Activated CD4-positive, alpha-beta T cell treated with anti-CD3 and anti-CD28 coated beads, Interleukin-10, Interleukin-2, amounts not matched to agents 100 ng/mL and 50 ng/mL, durations not matched to agents 16 hours and 8 hours (primary cell): ENCODE measurements at regions not wholly inside any gene's neighbourhood (a gene's known extent, or its start where the extent isn't known, plus 50 kb on each side); places are given as distances from the start of the nearest gene placed in this dataset.

Source experiments
- DNase-seq: peaks from one replicate; pipeline ENCODE4 v3.0.0-alpha.2; 2020

- DNase-seq = no peak
These were observed 416.6 kb upstream of the TRIB2 start for GRCh38 chr2:12300019-12300602.

GRCh38 chr2:12300927-12301326, 415.8 kb upstream of the TRIB2 start:
- DNase-seq = no peak

- no peak for DNase-seq
These were observed 414.6 kb upstream of the TRIB2 start for GRCh38 chr2:12302140-12302539.

GRCh38 chr2:12302691-12303090, 414.0 kb upstream of the TRIB2 start:
- DNase-seq = no peak

- peak; percentile 74 for DNase-seq
These were observed 413.3 kb upstream of the TRIB2 start for GRCh38 chr2:12303181-12304030.

GRCh38 chr2:12304564-12305171, 412.1 kb upstream of the TRIB2 start:
- DNase-seq = no peak

GRCh38 chr2:12305931-12306330, 410.8 kb upstream of the TRIB2 start:
- DNase-seq = no peak

- DNase-seq = no peak
These were observed 406.3 kb upstream of the TRIB2 start for GRCh38 chr2:12310399-12310798.

GRCh38 chr2:12313445-12314126, 403.1 kb upstream of the TRIB2 start:
- DNase-seq = no peak

- DNase-seq = no peak
These were observed 402.5 kb upstream of the TRIB2 start for GRCh38 chr2:12314127-12314760.

GRCh38 chr2:12315224-12315623, 401.5 kb upstream of the TRIB2 start:
- no peak for DNase-seq

GRCh38 chr2:12316476-12316875, 400.3 kb upstream of the TRIB2 start:
- no peak for DNase-seq

- no peak for DNase-seq
These were observed 399.4 kb upstream of the TRIB2 start for GRCh38 chr2:12317286-12317685.

GRCh38 chr2:12317814-12318426, 398.8 kb upstream of the TRIB2 start:
- DNase-seq = no peak

GRCh38 chr2:12318427-12319057, 398.2 kb upstream of the TRIB2 start:
- DNase-seq = no peak

GRCh38 chr2:12320027-12320734, 396.6 kb upstream of the TRIB2 start:
- no peak for DNase-seq

- no peak for DNase-seq
These were observed 395.6 kb upstream of the TRIB2 start for GRCh38 chr2:12320991-12321641.

GRCh38 chr2:12321886-12322285, 394.9 kb upstream of the TRIB2 start:
- DNase-seq = no peak

GRCh38 chr2:12325806-12326205, 390.9 kb upstream of the TRIB2 start:
- no peak for DNase-seq

- DNase-seq = peak; percentile 9
These were observed 390.1 kb upstream of the TRIB2 start for GRCh38 chr2:12326449-12327190.
